PFSK-1 (cell line): ENCODE measurements at regions not wholly inside any gene's neighbourhood (a gene's known extent, or its start where the extent isn't known, plus 50 kb on each side); places are given as distances from the start of the nearest gene placed in this dataset.

Experiments
- FOXP2 ChIP-seq: optimal IDR thresholded peaks from 2 replicates; pipeline ENCODE3; 2011; ENCODE audit warnings: borderline replicate concordance, control low read depth, inconsistent platforms; ENCODE audit not compliant: insufficient read depth; ENCODE audit errors: extremely low read length, extremely low read depth
- POLR2AphosphoS5 ChIP-seq: IDR thresholded peaks from 2 replicates; pipeline ENCODE4 v1.6.1; 2012; ENCODE audit warnings: low read depth, mild to moderate bottlenecking, control low read depth, low read length, moderate library complexity
- REST ChIP-seq, 2 experiments: IDR thresholded peaks; 2 replicates each; pipeline versions ENCODE4 v1.6.1 to v1.8.0; 2011 to 2012; ENCODE audit warnings: low read depth in 2 of 2, low read length in 2 of 2, control low read depth in 1 of 2, inconsistent platforms in 1 of 2, mild to moderate bottlenecking in 1 of 2, moderate library complexity in 1 of 2; ENCODE audit not compliant: insufficient read depth in 1 of 2
- SIN3A ChIP-seq: IDR thresholded peaks from 2 replicates; pipeline ENCODE4 v1.6.1; 2012; ENCODE audit warnings: mild to moderate bottlenecking, low read length, moderate library complexity, borderline replicate concordance; ENCODE audit not compliant: insufficient read depth
- TAF1 ChIP-seq: IDR thresholded peaks from 2 replicates; pipeline ENCODE4 v1.6.1; 2012; ENCODE audit warnings: low read length, control low read depth, borderline replicate concordance; ENCODE audit not compliant: insufficient read depth

- TF ChIP-seq TAF1: no peak
- no peak for TF ChIP-seq POLR2AphosphoS5
- no peak for TF ChIP-seq REST (IDR thresholded peaks at IDR 0.05; ENCODE audit: insufficient read depth in 1 of 2, low read depth in 2 of 2, low read length in 2 of 2)
- no peak for TF ChIP-seq SIN3A
- no peak for TF ChIP-seq FOXP2
Measured at GRCh38 chr21:17128132-17128531, 384.7 kb upstream of the CXADR start.

- TF ChIP-seq FOXP2: no peak
- no peak for TF ChIP-seq TAF1
- no peak for TF ChIP-seq POLR2AphosphoS5
- TF ChIP-seq REST (IDR thresholded peaks at IDR 0.05; ENCODE audit: insufficient read depth in 1 of 2, low read depth in 2 of 2, low read length in 2 of 2): no peak
- no peak for TF ChIP-seq SIN3A
Measured at GRCh38 chr21:17139696-17140095, 373.1 kb upstream of the CXADR start.

- TF ChIP-seq FOXP2 (no peak), POLR2AphosphoS5 (no peak), SIN3A (no peak), TAF1 (no peak), REST (IDR thresholded peaks at IDR 0.05; ENCODE audit: insufficient read depth in 1 of 2, low read depth in 2 of 2, low read length in 2 of 2) (no peak)
Measured at GRCh38 chr21:17146426-17146825, 366.4 kb upstream of the CXADR start.

GRCh38 chr21:17159697-17160096, 353.1 kb upstream of the CXADR start:
- no peak for TF ChIP-seq REST (IDR thresholded peaks at IDR 0.05; ENCODE audit: insufficient read depth in 1 of 2, low read depth in 2 of 2, low read length in 2 of 2)
- no peak for TF ChIP-seq TAF1
- no peak for TF ChIP-seq FOXP2
- TF ChIP-seq POLR2AphosphoS5: no peak

DNA sequence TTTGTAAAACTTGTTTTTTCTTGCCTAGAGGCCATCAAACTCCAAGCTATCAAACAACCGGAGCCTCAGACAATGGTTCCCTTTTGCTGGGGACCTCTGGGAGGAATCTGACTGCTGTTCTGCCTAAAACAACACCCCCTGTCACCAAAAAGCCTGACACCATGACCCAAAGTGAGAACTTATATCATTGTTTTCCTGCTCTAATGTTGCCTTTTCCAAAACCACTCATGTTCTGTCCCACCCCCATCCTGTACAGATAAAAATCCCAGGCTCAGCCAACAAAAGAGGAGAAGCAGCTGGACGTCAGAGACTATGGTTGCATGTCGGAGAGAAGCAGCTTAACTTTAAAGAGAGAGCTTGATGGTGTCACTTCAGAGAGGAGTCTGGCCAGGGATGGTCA, 327.2 kb upstream of the CXADR start:
- TF ChIP-seq FOXP2: no peak
- no peak for TF ChIP-seq REST (IDR thresholded peaks at IDR 0.05; ENCODE audit: insufficient read depth in 1 of 2, low read depth in 2 of 2, low read length in 2 of 2)
- no peak for TF ChIP-seq SIN3A
- TF ChIP-seq POLR2AphosphoS5: no peak
- no peak for TF ChIP-seq TAF1
